H1 (cell line): ENCODE measurements at regions not wholly inside any gene's neighbourhood (a gene's known extent, or its start where the extent isn't known, plus 50 kb on each side); places are given as distances from the start of the nearest gene placed in this dataset.

Source experiments
- HDAC6 ChIP-seq: IDR thresholded peaks from one replicate; pipeline ENCODE4 v1.7.1; 2012; ENCODE audit warnings: low read depth, mild to moderate bottlenecking, inconsistent platforms, low read length, moderate library complexity
- POLR2A ChIP-seq, 2 experiments: IDR thresholded peaks; 1 replicate in 1 of 2; 2 replicates in 1 of 2; pipeline ENCODE4 v1.6.1; 2011; ENCODE audit warnings: low read depth in 2 of 2, low read length in 2 of 2, mild to moderate bottlenecking in 2 of 2; ENCODE audit errors: control extremely low read depth in 1 of 2
- RAD21 ChIP-seq, 2 experiments: IDR thresholded peaks in 1 of 2; conservative IDR thresholded peaks in 1 of 2; 2 replicates each; pipeline ENCODE4 v1.6.1; 2011; ENCODE audit warnings: low read depth in 2 of 2, low read length in 2 of 2, improper control_type of control experiment in 1 of 2, inconsistent platforms in 1 of 2, mild to moderate bottlenecking in 1 of 2, moderate library complexity in 1 of 2
- SAP30 ChIP-seq: fragments of 300-600 bp; sonication (generic); IDR thresholded peaks from 2 replicates; pipeline ENCODE4 v1.7.1; 2012; ENCODE audit warnings: low read length, moderate library complexity, mild to moderate bottlenecking, inconsistent platforms; ENCODE audit not compliant: insufficient read depth, insufficient replicate concordance
- TAF1 ChIP-seq: IDR thresholded peaks from 2 replicates; pipeline ENCODE4 v1.6.1; 2011; ENCODE audit warnings: mild to moderate bottlenecking, low read depth, low read length
- TAF7 ChIP-seq: optimal IDR thresholded peaks from 2 replicates; pipeline ENCODE3; 2011; ENCODE audit warnings: low read depth, mild to moderate bottlenecking, inconsistent platforms, low read length, moderate library complexity, borderline replicate concordance
- ZNF274 ChIP-seq: IDR thresholded peaks from 2 replicates; pipeline ENCODE4 v1.7.0; 2012; ENCODE audit warnings: low read length, borderline replicate concordance; ENCODE audit errors: extremely low read depth

DNA sequence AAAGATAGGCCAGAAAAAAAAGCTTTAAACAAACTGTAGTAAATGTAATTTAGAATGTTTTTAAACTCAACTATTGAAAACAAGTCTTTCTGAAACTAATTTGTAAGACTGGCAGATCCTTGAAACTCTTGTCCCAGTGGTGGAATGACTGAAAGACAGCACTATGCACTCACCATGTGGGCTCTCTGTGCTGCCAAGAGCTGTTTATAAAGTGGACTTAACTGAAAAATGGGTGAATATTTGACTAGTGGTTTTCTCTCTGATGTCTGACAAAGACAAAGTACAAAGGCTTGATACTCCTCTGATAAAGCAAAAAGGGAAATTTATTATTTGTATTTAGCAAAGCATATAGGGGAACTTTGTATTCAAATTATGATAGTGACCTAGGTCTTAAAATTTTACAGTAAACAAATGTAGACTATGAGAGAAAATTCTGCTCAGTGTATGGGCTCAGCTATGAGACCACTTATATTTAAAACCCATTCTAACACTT lies 635.4 kb downstream of the NR2F1-AS1 start (continued):
- TF ChIP-seq TAF7 = no peak
- no peak for TF ChIP-seq POLR2A (IDR thresholded peaks at IDR 0.05; ENCODE audit: control extremely low read depth in 1 of 2, low read depth in 2 of 2, low read length in 2 of 2)
- no peak for TF ChIP-seq SAP30
- TF ChIP-seq ZNF274 = no peak
- TF ChIP-seq RAD21 (IDR thresholded peaks at IDR 0.05 in 1 of 2, conservative IDR thresholded peaks at IDR 0.05 in 1 of 2; ENCODE audit: low read depth in 2 of 2, low read length in 2 of 2) = no peak
- no peak for TF ChIP-seq HDAC6
- TF ChIP-seq TAF1 = no peak
